ENCODE measurements at regions not wholly inside any gene's neighbourhood (a gene's known extent, or its start where the extent isn't known, plus 50 kb on each side); places are given as distances from the start of the nearest gene placed in this dataset.

GRCh38 chr12:131378176-131378842 is 332.6 kb upstream of the SFSWAP start:
- Mint-ChIP-seq H3K27ac (peak overlapping the region in 1 of 6 donors; percentile 27), H3K4me3 (no peak overlapping the region), H3K9me3 (peaks cover 0 to 2% (median 0%) of the 10 kb centered on the region in 7 donors), H3K4me1 (no peaks in the 10 kb centered on the region), H3K36me3 (no peaks in the 10 kb centered on the region), H3K27me3 (peaks cover 0 to 26% (median 5%) of the 10 kb centered on the region in 3 donors)
- ATAC-seq (ENCODE audit: low read depth in 2 of 2) (no peak), DNase-seq (no peak)

- Mint-ChIP-seq H3K36me3 (no peaks in the 10 kb centered on the region), H3K4me3 (no peak overlapping the region), H3K27ac (peak overlapping the region in 1 of 6 donors; percentile 66), H3K9me3 (peaks cover 0 to 2% (median 0%) of the 10 kb centered on the region in 7 donors), H3K4me1 (no peaks in the 10 kb centered on the region), H3K27me3 (peaks cover 0 to 34% (median 9%) of the 10 kb centered on the region in 3 donors)
- no peak for ATAC-seq (ENCODE audit: low read depth in 2 of 2)
- no peak for DNase-seq
Observed at GRCh38 chr12:131378861-131379665, 331.8 kb upstream of the SFSWAP start.

GRCh38 chr12:131379738-131380137 is 331.2 kb upstream of the SFSWAP start:
- peaks cover 0 to 36% (median 9%) of the 10 kb centered on the region in 3 donors for H3K27me3 Mint-ChIP-seq
- H3K36me3 Mint-ChIP-seq: no peaks in the 10 kb centered on the region
- no peak for DNase-seq
- no peak overlapping the region for H3K27ac Mint-ChIP-seq
- no peak overlapping the region for H3K4me3 Mint-ChIP-seq
- peaks cover 0 to 2% (median 0%) of the 10 kb centered on the region in 7 donors for H3K9me3 Mint-ChIP-seq
- H3K4me1 Mint-ChIP-seq: no peaks in the 10 kb centered on the region
- no peak for ATAC-seq (ENCODE audit: low read depth in 2 of 2)

GRCh38 chr12:131380220-131380964 is 330.5 kb upstream of the SFSWAP start:
- Mint-ChIP-seq H3K9me3 (peaks cover 0 to 2% (median 0%) of the 10 kb centered on the region in 7 donors), H3K4me3 (no peak overlapping the region), H3K27me3 (peaks cover 0 to 43% (median 9%) of the 10 kb centered on the region in 3 donors), H3K36me3 (no peaks in the 10 kb centered on the region), H3K27ac (no peak overlapping the region), H3K4me1 (no peaks in the 10 kb centered on the region)
- DNase-seq: no peak
- no peak for ATAC-seq (ENCODE audit: low read depth in 2 of 2)

- DNase-seq (no peak), ATAC-seq (ENCODE audit: low read depth in 2 of 2) (no peak)
- H3K27ac Mint-ChIP-seq: no peak overlapping the region
- H3K4me3 Mint-ChIP-seq: no peak overlapping the region
- peaks cover 0 to 2% (median 0%) of the 10 kb centered on the region in 7 donors for H3K9me3 Mint-ChIP-seq
- peaks cover 0 to 49% (median 9%) of the 10 kb centered on the region in 3 donors for H3K27me3 Mint-ChIP-seq
- no peaks in the 10 kb centered on the region for H3K36me3 Mint-ChIP-seq
- no peaks in the 10 kb centered on the region for H3K4me1 Mint-ChIP-seq
Observed at GRCh38 chr12:131380965-131381705, 329.8 kb upstream of the SFSWAP start.

- DNase-seq (no peak), ATAC-seq (ENCODE audit: low read depth in 2 of 2) (no peak)
- H3K9me3 Mint-ChIP-seq: peaks cover 0 to under 1% (median 0%) of the 10 kb centered on the region in 7 donors
- peaks cover 0 to 47% (median 9%) of the 10 kb centered on the region in 3 donors for H3K27me3 Mint-ChIP-seq
- no peak overlapping the region for H3K4me3 Mint-ChIP-seq
- no peaks in the 10 kb centered on the region for H3K4me1 Mint-ChIP-seq
- no peak overlapping the region for H3K27ac Mint-ChIP-seq
- no peaks in the 10 kb centered on the region for H3K36me3 Mint-ChIP-seq
Observed at GRCh38 chr12:131381716-131382430, 329.0 kb upstream of the SFSWAP start.

GRCh38 chr12:131383291-131383690 is 327.6 kb upstream of the SFSWAP start:
- no peaks in the 10 kb centered on the region for H3K36me3 Mint-ChIP-seq
- H3K4me1 Mint-ChIP-seq: no peaks in the 10 kb centered on the region
- no peaks in the 10 kb centered on the region for H3K9me3 Mint-ChIP-seq
- H3K27ac Mint-ChIP-seq: no peak overlapping the region
- H3K27me3 Mint-ChIP-seq: peaks cover 0 to 49% (median 9%) of the 10 kb centered on the region in 3 donors
- peak overlapping the region in 1 of 8 donors; percentile 13 for H3K4me3 Mint-ChIP-seq
- DNase-seq (no peak), ATAC-seq (ENCODE audit: low read depth in 2 of 2) (no peak)

GRCh38 chr12:131383741-131384543 is 326.9 kb upstream of the SFSWAP start:
- ATAC-seq (ENCODE audit: low read depth in 2 of 2) (no peak), DNase-seq (no peak)
- H3K4me3 Mint-ChIP-seq: no peak overlapping the region
- H3K4me1 Mint-ChIP-seq: no peaks in the 10 kb centered on the region
- no peaks in the 10 kb centered on the region for H3K36me3 Mint-ChIP-seq
- H3K27ac Mint-ChIP-seq: no peak overlapping the region
- no peaks in the 10 kb centered on the region for H3K9me3 Mint-ChIP-seq
- peaks cover 0 to 49% (median 9%) of the 10 kb centered on the region in 3 donors for H3K27me3 Mint-ChIP-seq

- no peaks in the 10 kb centered on the region for H3K4me1 Mint-ChIP-seq
- no peak overlapping the region for H3K27ac Mint-ChIP-seq
- no peak for DNase-seq
- ATAC-seq (ENCODE audit: low read depth in 2 of 2): no peak
- no peaks in the 10 kb centered on the region for H3K9me3 Mint-ChIP-seq
- H3K36me3 Mint-ChIP-seq: no peaks in the 10 kb centered on the region
- H3K4me3 Mint-ChIP-seq: no peak overlapping the region
- peaks cover 0 to 54% (median 15%) of the 10 kb centered on the region in 3 donors for H3K27me3 Mint-ChIP-seq
Observed at GRCh38 chr12:131384544-131384855, 326.4 kb upstream of the SFSWAP start.

- no peaks in the 10 kb centered on the region for H3K9me3 Mint-ChIP-seq
- no peak overlapping the region for H3K4me3 Mint-ChIP-seq
- H3K4me1 Mint-ChIP-seq: no peaks in the 10 kb centered on the region
- ATAC-seq (ENCODE audit: low read depth in 2 of 2) (no peak), DNase-seq (no peak)
- H3K27me3 Mint-ChIP-seq: peaks cover 8 to 53% (median 25%) of the 10 kb centered on the region in 3 donors
- H3K27ac Mint-ChIP-seq: no peak overlapping the region
- no peaks in the 10 kb centered on the region for H3K36me3 Mint-ChIP-seq
Observed at GRCh38 chr12:131385313-131386166, 325.4 kb upstream of the SFSWAP start.

- no peak overlapping the region for H3K27ac Mint-ChIP-seq
- H3K4me1 Mint-ChIP-seq: no peaks in the 10 kb centered on the region
- DNase-seq (no peak), ATAC-seq (ENCODE audit: low read depth in 2 of 2) (no peak)
- H3K9me3 Mint-ChIP-seq: no peaks in the 10 kb centered on the region
- peaks cover 12 to 47% (median 25%) of the 10 kb centered on the region in 3 donors for H3K27me3 Mint-ChIP-seq
- H3K36me3 Mint-ChIP-seq: no peaks in the 10 kb centered on the region
- H3K4me3 Mint-ChIP-seq: no peak overlapping the region
Observed at GRCh38 chr12:131386167-131386521, 324.7 kb upstream of the SFSWAP start.

Data from naive B cell (primary cell).